T47D (cell line): ENCODE measurements at regions not wholly inside any gene's neighbourhood (a gene's known extent, or its start where the extent isn't known, plus 50 kb on each side); places are given as distances from the start of the nearest gene placed in this dataset.
"Not testable (repeated sequence)": the region's sequence is repeated elsewhere in the genome, so short reads cannot be mapped to it uniquely, and the experiment has no call there.

ENCODE experiments used
- DNase-seq, 2 experiments: peaks; one replicate each; pipeline versions ENCODE4 v3.0.0 to v3.0.0-alpha.2; 2011 to 2012; ENCODE audit warnings: low read depth in 1 of 2, low spot score in 1 of 2
- JUND ChIP-seq: IDR thresholded peaks from 2 replicates; pipeline ENCODE4 v1.6.1; 2012; ENCODE audit warnings: low read depth
- in situ Hi-C: cut with HindIII; loops from 2 replicates; pipeline ENCODE4 v1.10.0; 2016; ENCODE audit warnings: low sequenced_read_pairs, low pct_unique_long_range_greater_than_20kb

GRCh38 chr10:131573707-131574106 is 262.2 kb upstream of the TCERG1L start:
- in situ Hi-C loops: no loop called here
- no peak for TF ChIP-seq JUND

GRCh38 chr10:131574363-131574706 is 262.8 kb upstream of the TCERG1L start:
- in situ Hi-C loops: no loop called here
- no peak for TF ChIP-seq JUND
- no peak for DNase-seq

More at GRCh38 chr10:131573707-131574106, 262.2 kb upstream of the TCERG1L start:
- no peak for DNase-seq

DNA sequence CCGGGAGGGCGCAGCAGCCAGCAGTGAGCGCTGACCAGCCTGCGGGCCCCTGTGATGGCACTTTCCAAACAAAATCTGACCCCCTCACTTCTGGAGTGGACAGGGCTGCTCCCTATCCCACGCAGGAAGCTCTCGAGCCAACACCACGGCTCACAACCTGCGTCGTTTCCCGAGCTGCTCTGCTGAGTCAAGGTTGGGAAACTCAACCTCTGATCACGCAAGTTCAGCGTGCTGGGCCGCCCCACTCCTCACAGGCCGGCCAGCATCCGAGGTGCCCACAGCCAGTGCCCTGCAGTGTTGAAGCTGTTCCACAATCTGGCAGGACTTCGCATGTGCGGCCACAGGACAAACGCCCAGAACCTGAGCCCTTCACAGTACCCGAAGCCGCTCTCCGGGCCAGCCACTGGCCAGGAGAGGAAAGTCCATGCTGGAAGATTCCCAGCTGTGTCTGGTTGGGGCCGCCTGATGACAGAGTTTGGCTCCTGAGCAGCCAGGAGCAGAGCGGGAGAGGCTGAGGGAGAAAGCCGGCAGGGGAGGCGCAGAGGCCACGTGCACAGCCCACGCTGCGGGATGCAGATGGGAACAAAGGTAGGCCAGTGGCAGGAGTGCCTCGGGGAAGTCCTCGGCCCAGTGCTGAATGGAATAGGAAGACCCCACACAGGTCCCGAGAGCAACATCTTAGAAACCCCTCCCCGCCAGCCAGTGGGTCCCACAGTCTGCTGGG is 263.3 kb upstream of the TCERG1L start:
- in situ Hi-C loops: no loop called here
- TF ChIP-seq JUND: no peak

GRCh38 chr10:131575877-131576276 is 264.4 kb upstream of the TCERG1L start:
- in situ Hi-C loops: no loop called here
- no peak for TF ChIP-seq JUND
- no peak for DNase-seq

More for the DNA sequence above, 263.3 kb upstream of the TCERG1L start:
- DNase-seq: no peak

DNA sequence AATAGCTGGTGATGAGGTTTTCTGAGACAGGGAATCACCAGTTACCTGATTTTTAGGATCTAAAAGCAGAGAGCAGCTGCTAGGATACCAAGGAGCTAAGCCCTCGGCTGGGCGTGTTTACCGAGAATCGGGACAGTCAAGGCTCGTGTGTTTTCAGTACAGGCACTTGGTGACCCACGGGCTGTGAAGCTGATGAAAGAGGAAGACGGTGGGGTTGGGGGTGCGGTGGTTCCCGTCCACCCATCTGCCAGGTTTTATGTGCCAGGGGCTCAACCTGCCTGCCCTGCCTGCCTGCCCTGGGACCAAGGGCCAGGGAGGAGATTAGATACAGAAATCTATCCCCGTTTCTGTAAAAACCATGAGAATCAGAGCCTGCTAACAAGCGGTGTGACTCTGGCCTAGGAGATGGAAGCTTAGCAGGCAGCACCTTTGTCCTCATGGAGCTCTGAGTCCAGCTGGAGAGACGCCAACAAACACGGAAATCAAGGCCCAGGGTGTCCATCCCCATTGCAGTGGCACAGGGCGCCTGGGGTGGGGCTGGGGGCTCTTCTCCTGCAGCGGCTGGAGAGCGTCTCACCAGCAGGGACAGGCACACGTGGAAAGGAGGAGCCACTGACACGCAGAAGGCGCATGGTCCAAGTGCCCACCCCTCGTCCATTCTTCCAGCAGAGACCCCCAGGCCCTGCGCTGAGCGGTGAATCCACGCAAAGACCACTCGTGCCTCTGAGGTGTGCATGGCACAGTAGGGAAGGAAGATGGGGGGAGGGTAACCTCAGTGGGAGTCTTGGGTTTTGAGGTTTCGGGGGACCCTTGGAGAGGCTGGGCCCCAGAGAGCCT is 265.0 kb upstream of the TCERG1L start:
- no peak for TF ChIP-seq JUND
- no peak for DNase-seq
- in situ Hi-C loops: no loop called here

- TF ChIP-seq JUND: no peak
- in situ Hi-C loops: no loop called here
- no peak for DNase-seq
Observed at GRCh38 chr10:131577178-131577555, 265.6 kb upstream of the TCERG1L start.

- no peak for DNase-seq
- TF ChIP-seq JUND: no peak
- in situ Hi-C loops: no loop called here
Observed at GRCh38 chr10:131577786-131578471, 266.4 kb upstream of the TCERG1L start.

GRCh38 chr10:131578472-131578970 is 267.0 kb upstream of the TCERG1L start:
- no peak for TF ChIP-seq JUND
- in situ Hi-C loops: no loop called here
- DNase-seq: no peak

- in situ Hi-C loops: no loop called here
- no peak for TF ChIP-seq JUND
- DNase-seq: no peak
Observed at GRCh38 chr10:131579251-131580071, 267.9 kb upstream of the TCERG1L start.

DNA sequence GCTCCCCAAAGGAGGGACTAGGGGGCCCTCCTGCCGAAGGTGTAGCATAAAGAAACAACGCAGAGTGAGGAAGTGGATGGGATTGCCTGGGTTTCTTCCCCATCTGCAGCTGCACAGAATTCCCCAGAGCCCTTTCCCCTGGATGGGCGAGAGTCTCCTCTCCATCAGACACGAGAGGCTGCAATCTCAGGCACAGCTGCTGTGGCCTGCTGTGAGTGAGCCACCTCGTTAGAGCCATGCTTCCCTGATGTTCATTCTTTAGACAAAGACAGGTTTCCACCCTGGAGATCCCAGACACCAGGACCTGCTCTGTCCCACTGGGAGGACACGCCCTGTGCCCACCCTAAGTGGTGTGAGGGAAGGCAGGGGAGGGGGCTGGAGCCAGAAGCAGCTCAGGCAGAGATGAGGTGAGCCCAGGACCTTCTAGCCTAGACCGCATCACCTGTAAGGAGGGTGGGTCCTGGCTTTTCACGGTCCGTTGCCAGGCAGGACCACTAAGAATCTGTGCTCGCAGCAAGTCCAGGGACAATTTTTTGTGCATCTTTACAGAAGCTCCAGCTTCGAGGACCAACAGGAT is 268.6 kb upstream of the TCERG1L start:
- TF ChIP-seq JUND: no peak
- in situ Hi-C loops: no loop called here
- DNase-seq: no peak

GRCh38 chr10:131580674-131581073 is 269.2 kb upstream of the TCERG1L start:
- in situ Hi-C loops: no loop called here
- no peak for DNase-seq
- no peak for TF ChIP-seq JUND

GRCh38 chr10:131581547-131581946 is 270.0 kb upstream of the TCERG1L start:
- DNase-seq, in situ Hi-C loops: not testable (repeated sequence)
